RWPE2 (cell line): ENCODE measurements at regions not wholly inside any gene's neighbourhood (a gene's known extent, or its start where the extent isn't known, plus 50 kb on each side); places are given as distances from the start of the nearest gene placed in this dataset.
"Not testable (repeated sequence)": the region's sequence is repeated elsewhere in the genome, so short reads cannot be mapped to it uniquely, and the experiment has no call there.

Source experiments
- ATAC-seq: fragments of 200-7000 bp; cut with Tn5 transposase; 3 replicates; pipeline ENCODE4 v1.9.1; 2021; ENCODE audit warnings: low read depth
- DNase-seq: peaks from one replicate; pipeline ENCODE4 v3.0.0-alpha.2; 2020; ENCODE audit warnings: low spot score
- H3K27ac ChIP-seq: fragments of 450-650 bp; 2 replicates; pipeline ENCODE4 v1.5.1; 2017; ENCODE audit warnings: mild to moderate bottlenecking; ENCODE audit not compliant: poor library complexity, severe bottlenecking
- H3K27me3 ChIP-seq: fragments of 250-450 bp; sonication (Bioruptor Pico); 2 replicates; pipeline ENCODE4 v1.5.1; 2021; ENCODE audit warnings: mild to moderate bottlenecking, moderate library complexity; ENCODE audit not compliant: insufficient read depth, poor library complexity, severe bottlenecking
- H3K36me3 ChIP-seq: fragments of 250-450 bp; sonication (Bioruptor Pico); 2 replicates; pipeline ENCODE4 v1.5.1; 2020; ENCODE audit warnings: low read depth, mild to moderate bottlenecking, moderate library complexity
- H3K4me1 ChIP-seq: fragments of 250-450 bp; sonication (Bioruptor Pico); 2 replicates; pipeline ENCODE4 v1.5.1; 2021; ENCODE audit warnings: mild to moderate bottlenecking, moderate library complexity; ENCODE audit not compliant: insufficient read depth, poor library complexity, severe bottlenecking
- H3K4me3 ChIP-seq: fragments of 250-450 bp; sonication (Bioruptor Pico); 2 replicates; pipeline ENCODE4 v1.5.1; 2021; ENCODE audit warnings: mild to moderate bottlenecking, moderate library complexity; ENCODE audit not compliant: severe bottlenecking
- H3K9me3 ChIP-seq: fragments of 250-450 bp; sonication (Bioruptor Pico); 2 replicates; pipeline ENCODE4 v1.5.1; 2021; ENCODE audit warnings: mild to moderate bottlenecking, moderate library complexity; ENCODE audit not compliant: severe bottlenecking
- TF ChIP-seq, protein P1 (sequence below): fragments of 450-650 bp; IDR thresholded peaks from one replicate; pipeline ENCODE4 v1.5.1; 2017; ENCODE audit warnings: mild to moderate bottlenecking, moderate library complexity; ENCODE audit not compliant: poor library complexity, severe bottlenecking

DNA sequence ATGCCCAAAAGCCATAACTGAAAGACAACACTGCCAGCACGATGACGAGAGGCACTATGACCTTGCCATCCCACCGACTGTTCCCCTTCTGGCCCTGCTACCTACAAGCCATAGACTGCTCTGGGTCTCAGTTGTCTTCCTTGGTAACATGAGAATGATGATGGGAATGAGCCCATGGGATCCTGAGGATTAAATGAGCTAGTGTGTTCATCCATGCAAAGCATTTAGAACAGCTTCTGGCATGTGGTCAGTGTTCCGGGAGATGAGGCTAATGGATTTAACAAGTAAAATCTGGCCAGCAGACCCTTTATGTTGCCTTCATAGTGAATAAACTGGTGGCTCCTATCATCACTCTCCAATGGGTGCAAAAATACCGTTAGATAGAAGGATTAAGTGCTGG lies 62.4 kb upstream of the WDR11 start:
- TF ChIP-seq, protein P1, sequence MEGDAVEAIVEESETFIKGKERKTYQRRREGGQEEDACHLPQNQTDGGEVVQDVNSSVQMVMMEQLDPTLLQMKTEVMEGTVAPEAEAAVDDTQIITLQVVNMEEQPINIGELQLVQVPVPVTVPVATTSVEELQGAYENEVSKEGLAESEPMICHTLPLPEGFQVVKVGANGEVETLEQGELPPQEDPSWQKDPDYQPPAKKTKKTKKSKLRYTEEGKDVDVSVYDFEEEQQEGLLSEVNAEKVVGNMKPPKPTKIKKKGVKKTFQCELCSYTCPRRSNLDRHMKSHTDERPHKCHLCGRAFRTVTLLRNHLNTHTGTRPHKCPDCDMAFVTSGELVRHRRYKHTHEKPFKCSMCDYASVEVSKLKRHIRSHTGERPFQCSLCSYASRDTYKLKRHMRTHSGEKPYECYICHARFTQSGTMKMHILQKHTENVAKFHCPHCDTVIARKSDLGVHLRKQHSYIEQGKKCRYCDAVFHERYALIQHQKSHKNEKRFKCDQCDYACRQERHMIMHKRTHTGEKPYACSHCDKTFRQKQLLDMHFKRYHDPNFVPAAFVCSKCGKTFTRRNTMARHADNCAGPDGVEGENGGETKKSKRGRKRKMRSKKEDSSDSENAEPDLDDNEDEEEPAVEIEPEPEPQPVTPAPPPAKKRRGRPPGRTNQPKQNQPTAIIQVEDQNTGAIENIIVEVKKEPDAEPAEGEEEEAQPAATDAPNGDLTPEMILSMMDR: no peak
- ATAC-seq (no peak), DNase-seq (no peak)
- Histone ChIP-seq H3K4me3 (no peak overlapping the region), H3K4me1 (no peaks in the 10 kb centered on the region), H3K36me3 (no peaks in the 10 kb centered on the region), H3K27me3 (no peaks in the 10 kb centered on the region), H3K27ac (no peak overlapping the region), H3K9me3 (no peaks in the 10 kb centered on the region)

DNA sequence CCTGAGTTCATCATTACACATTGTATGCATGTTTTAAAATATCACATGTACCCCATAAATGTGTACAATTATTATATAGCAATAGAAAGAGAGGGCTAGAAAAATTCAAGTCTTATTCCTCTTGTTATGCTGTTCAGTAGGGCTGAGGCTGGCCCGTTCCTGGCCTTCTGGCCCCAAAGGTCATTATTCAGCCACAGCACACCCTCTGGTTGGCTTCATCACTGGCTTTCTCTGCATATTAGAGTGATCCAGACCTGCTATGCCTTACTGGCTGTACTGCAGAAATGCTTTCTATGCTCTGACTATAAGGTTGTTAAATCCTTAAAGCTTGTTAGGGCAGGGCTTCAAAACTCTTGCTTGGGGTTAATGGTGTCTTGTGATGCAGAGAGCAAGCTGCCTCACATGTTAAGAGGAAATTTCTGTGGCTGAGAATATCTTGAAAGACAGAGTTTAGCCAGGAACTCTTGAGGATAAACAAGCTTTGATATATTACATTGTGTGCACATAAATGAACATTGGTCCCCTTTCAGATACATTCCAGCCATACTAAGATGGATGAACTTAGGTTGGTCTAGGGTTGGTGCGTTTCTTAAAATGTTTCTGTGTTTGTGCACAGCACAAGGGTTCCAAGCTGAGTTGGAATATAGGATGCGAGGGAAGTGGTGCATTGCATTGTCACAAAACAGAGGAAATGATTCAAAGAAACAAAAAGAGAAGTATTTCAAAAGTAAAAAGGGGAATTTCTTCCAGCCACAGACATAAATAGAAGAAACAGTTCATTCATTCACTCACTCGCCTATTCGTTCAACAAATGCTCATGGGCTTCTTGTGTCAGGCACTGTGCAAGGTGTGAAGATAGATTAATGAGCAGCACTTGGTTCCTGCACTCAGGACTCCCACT lies 61.6 kb upstream of the WDR11 start:
- no peaks in the 10 kb centered on the region for H3K9me3 ChIP-seq
- no peaks in the 10 kb centered on the region for H3K4me1 ChIP-seq
- TF ChIP-seq, protein P1: no peak
- H3K27me3 ChIP-seq: no peaks in the 10 kb centered on the region
- ATAC-seq (no peak), DNase-seq (no peak)
- no peak overlapping the region for H3K4me3 ChIP-seq
- H3K27ac ChIP-seq: no peak overlapping the region
- H3K36me3 ChIP-seq: no peaks in the 10 kb centered on the region

GRCh38 chr10:120791316-120791715 lies 59.8 kb upstream of the WDR11 start:
- TF ChIP-seq, protein P1: no peak
- ATAC-seq (no peak), DNase-seq (no peak)
- Histone ChIP-seq H3K27me3 (no peaks in the 10 kb centered on the region), H3K4me1 (no peaks in the 10 kb centered on the region), H3K36me3 (no peaks in the 10 kb centered on the region), H3K4me3 (no peak overlapping the region), H3K27ac (no peak overlapping the region), H3K9me3 (no peaks in the 10 kb centered on the region)

- no peak overlapping the region for H3K4me3 ChIP-seq
- no peaks in the 10 kb centered on the region for H3K4me1 ChIP-seq
- no peak overlapping the region for H3K27ac ChIP-seq
- peaks cover 4% of the 10 kb centered on the region for H3K27me3 ChIP-seq
- TF ChIP-seq, protein P1: no peak
- ATAC-seq (no peak), DNase-seq (no peak)
- no peaks in the 10 kb centered on the region for H3K9me3 ChIP-seq
- no peaks in the 10 kb centered on the region for H3K36me3 ChIP-seq
Measured at GRCh38 chr10:120793088-120793487, 58.1 kb upstream of the WDR11 start.

- ATAC-seq: no peak
- peaks cover 4% of the 10 kb centered on the region for H3K27me3 ChIP-seq
Measured at GRCh38 chr10:120794390-120794789, 56.8 kb upstream of the WDR11 start.

GRCh38 chr10:120798276-120798675 lies 52.9 kb upstream of the WDR11 start:
- not testable (repeated sequence) for H3K9me3 ChIP-seq, DNase-seq, ATAC-seq, H3K27ac ChIP-seq, H3K4me3 ChIP-seq, H3K36me3 ChIP-seq, H3K27me3 ChIP-seq, H3K4me1 ChIP-seq

More at GRCh38 chr10:120794390-120794789, 56.8 kb upstream of the WDR11 start:
- no peak overlapping the region for H3K27ac ChIP-seq
- no peaks in the 10 kb centered on the region for H3K9me3 ChIP-seq
- TF ChIP-seq, protein P1: no peak
- H3K36me3 ChIP-seq: no peaks in the 10 kb centered on the region
- H3K4me3 ChIP-seq: no peak overlapping the region
- H3K4me1 ChIP-seq: no peaks in the 10 kb centered on the region
- no peak for DNase-seq
